H1 (cell line): ENCODE measurements at regions not wholly inside any gene's neighbourhood (a gene's known extent, or its start where the extent isn't known, plus 50 kb on each side); places are given as distances from the start of the nearest gene placed in this dataset.

ENCODE experiments used
- BCL11A ChIP-seq, 2 experiments: IDR thresholded peaks; one replicate each; pipeline ENCODE4 v1.6.1; 2011; ENCODE audit warnings: low read depth in 2 of 2, low read length in 2 of 2, mild to moderate bottlenecking in 2 of 2
- CHD1 ChIP-seq: IDR thresholded peaks from 2 replicates; pipeline ENCODE4 v1.6.1; 2012; ENCODE audit warnings: low read depth, low read length, improper control_type of control experiment
- EP300 ChIP-seq, 2 experiments: IDR thresholded peaks; 1 replicate in 1 of 2; 2 replicates in 1 of 2; pipeline ENCODE4 v1.6.1; 2011 to 2012; ENCODE audit warnings: low read depth in 2 of 2, low read length in 2 of 2, mild to moderate bottlenecking in 2 of 2, borderline replicate concordance in 1 of 2, inconsistent platforms in 1 of 2, moderate library complexity in 1 of 2
- FOSL1 ChIP-seq: IDR thresholded peaks from 2 replicates; pipeline ENCODE4 v1.6.1; 2011; ENCODE audit warnings: mild to moderate bottlenecking, low read depth, low read length, moderate library complexity; ENCODE audit not compliant: insufficient read depth
- RNF2 ChIP-seq: fragments of 200-900, 300-1000 bp; sonication (generic); IDR thresholded peaks from 2 replicates; pipeline ENCODE4 v1.7.1; 2016; ENCODE audit warnings: borderline replicate concordance, low read depth, mild to moderate bottlenecking, antibody characterized with exemption, low read length; ENCODE audit not compliant: poor library complexity, severe bottlenecking; ENCODE audit errors: missing control alignments
- SRF ChIP-seq: IDR thresholded peaks from 2 replicates; pipeline ENCODE4 v1.6.1; 2011; ENCODE audit warnings: mild to moderate bottlenecking, low read depth, low read length, moderate library complexity
- YY1 ChIP-seq: IDR thresholded peaks from 2 replicates; pipeline ENCODE4 v1.6.1; 2011; ENCODE audit warnings: low read depth, mild to moderate bottlenecking, low read length
- TF ChIP-seq, protein P1 (sequence below), 3 experiments: IDR thresholded peaks; 1 replicate in 2 of 3; 2 replicates in 1 of 3; pipeline versions ENCODE4 v1.5.1 to v1.6.1; 2011; ENCODE audit warnings: low read length in 3 of 3, mild to moderate bottlenecking in 3 of 3, inconsistent platforms in 2 of 3, low read depth in 1 of 3, moderate library complexity in 1 of 3; ENCODE audit not compliant: insufficient read depth in 1 of 3; ENCODE audit errors: control extremely low read depth in 1 of 3

GRCh38 chr5:174817610-174818009, 93.2 kb downstream of the MSX2 start:
- no peak for TF ChIP-seq RNF2
- TF ChIP-seq BCL11A (IDR thresholded peaks at IDR 0.05; ENCODE audit: low read depth in 2 of 2, low read length in 2 of 2): no peak
- TF ChIP-seq SRF: no peak
- no peak for TF ChIP-seq YY1
- no peak for TF ChIP-seq CHD1
- TF ChIP-seq FOSL1: no peak
- TF ChIP-seq, protein P1, sequence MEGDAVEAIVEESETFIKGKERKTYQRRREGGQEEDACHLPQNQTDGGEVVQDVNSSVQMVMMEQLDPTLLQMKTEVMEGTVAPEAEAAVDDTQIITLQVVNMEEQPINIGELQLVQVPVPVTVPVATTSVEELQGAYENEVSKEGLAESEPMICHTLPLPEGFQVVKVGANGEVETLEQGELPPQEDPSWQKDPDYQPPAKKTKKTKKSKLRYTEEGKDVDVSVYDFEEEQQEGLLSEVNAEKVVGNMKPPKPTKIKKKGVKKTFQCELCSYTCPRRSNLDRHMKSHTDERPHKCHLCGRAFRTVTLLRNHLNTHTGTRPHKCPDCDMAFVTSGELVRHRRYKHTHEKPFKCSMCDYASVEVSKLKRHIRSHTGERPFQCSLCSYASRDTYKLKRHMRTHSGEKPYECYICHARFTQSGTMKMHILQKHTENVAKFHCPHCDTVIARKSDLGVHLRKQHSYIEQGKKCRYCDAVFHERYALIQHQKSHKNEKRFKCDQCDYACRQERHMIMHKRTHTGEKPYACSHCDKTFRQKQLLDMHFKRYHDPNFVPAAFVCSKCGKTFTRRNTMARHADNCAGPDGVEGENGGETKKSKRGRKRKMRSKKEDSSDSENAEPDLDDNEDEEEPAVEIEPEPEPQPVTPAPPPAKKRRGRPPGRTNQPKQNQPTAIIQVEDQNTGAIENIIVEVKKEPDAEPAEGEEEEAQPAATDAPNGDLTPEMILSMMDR (IDR thresholded peaks at IDR 0.05; ENCODE audit: control extremely low read depth in 1 of 3, insufficient read depth in 1 of 3, low read depth in 1 of 3, low read length in 3 of 3): no peak
- TF ChIP-seq EP300 (IDR thresholded peaks at IDR 0.05; ENCODE audit: borderline replicate concordance in 1 of 2, low read depth in 2 of 2, low read length in 2 of 2): no peak
